SK-N-SH treated with all-trans-retinoic acid at 6 μM for 48 hours (cell line): ENCODE measurements at regions not wholly inside any gene's neighbourhood (a gene's known extent, or its start where the extent isn't known, plus 50 kb on each side); places are given as distances from the start of the nearest gene placed in this dataset.

Source experiments
- ARNTL ChIP-seq: fragments of 450-650 bp; formaldehyde crosslinking; IDR thresholded peaks from 2 replicates; pipeline ENCODE4 v1.5.0; 2020; ENCODE audit warnings: low read depth, mild to moderate bottlenecking, moderate library complexity, borderline replicate concordance
- BACH2 ChIP-seq: fragments of 250-450 bp; sonication (Bioruptor Pico); IDR thresholded peaks from 2 replicates; pipeline ENCODE4 v1.9.0; 2021; ENCODE audit warnings: mild to moderate bottlenecking, borderline replicate concordance
- RARB ChIP-seq: fragments of 250-450 bp; sonication (Bioruptor Pico); IDR thresholded peaks from 2 replicates; pipeline ENCODE4 v1.8.0; 2021; ENCODE audit warnings: mild to moderate bottlenecking, moderate library complexity
- SNAI2 ChIP-seq: fragments of 250-450 bp; sonication (Bioruptor Pico); IDR thresholded peaks from 2 replicates; pipeline ENCODE4 v1.5.0; 2020; ENCODE audit warnings: mild to moderate bottlenecking, moderate library complexity
- TOX ChIP-seq: fragments of 250-450 bp; sonication (Bioruptor Pico); IDR thresholded peaks from 2 replicates; pipeline ENCODE4 v1.8.0; 2021; ENCODE audit warnings: mild to moderate bottlenecking, moderate library complexity, borderline replicate concordance
- ZNF8 ChIP-seq: fragments of 450-650 bp; formaldehyde crosslinking; IDR thresholded peaks from 2 replicates; pipeline ENCODE4 v1.5.0; 2020; ENCODE audit warnings: mild to moderate bottlenecking, moderate library complexity
- TF ChIP-seq, protein P1 (sequence below): fragments of 250-450 bp; sonication (Bioruptor Pico); IDR thresholded peaks from 2 replicates; pipeline ENCODE4 v1.5.1; 2021; ENCODE audit warnings: mild to moderate bottlenecking, moderate library complexity

DNA sequence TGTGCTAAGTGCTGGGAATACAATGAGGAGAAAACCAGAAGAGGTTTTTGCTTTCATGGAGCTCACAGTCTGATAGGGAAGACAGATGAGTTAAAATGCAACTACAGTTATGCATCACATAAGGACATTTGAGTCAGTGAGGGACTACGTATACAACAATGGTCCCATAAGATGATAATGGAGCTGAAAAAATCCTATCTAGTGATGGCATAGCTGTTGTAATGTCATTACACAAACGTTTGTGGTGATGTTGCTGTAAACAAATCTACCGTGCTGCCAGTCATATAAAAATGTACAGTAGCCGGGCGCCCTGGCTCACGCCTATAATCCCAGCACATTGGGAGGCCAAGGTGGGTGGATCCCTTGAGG, 110.1 kb upstream of the RAD23B start:
- TF ChIP-seq ZNF8 (CRISPR knock-in tag) (no peak), BACH2 (CRISPR knock-in tag) (no peak), ARNTL (CRISPR knock-in tag) (no peak), SNAI2 (no peak), TOX (no peak), RARB (CRISPR knock-in tag) (no peak)
- TF ChIP-seq, protein P1, sequence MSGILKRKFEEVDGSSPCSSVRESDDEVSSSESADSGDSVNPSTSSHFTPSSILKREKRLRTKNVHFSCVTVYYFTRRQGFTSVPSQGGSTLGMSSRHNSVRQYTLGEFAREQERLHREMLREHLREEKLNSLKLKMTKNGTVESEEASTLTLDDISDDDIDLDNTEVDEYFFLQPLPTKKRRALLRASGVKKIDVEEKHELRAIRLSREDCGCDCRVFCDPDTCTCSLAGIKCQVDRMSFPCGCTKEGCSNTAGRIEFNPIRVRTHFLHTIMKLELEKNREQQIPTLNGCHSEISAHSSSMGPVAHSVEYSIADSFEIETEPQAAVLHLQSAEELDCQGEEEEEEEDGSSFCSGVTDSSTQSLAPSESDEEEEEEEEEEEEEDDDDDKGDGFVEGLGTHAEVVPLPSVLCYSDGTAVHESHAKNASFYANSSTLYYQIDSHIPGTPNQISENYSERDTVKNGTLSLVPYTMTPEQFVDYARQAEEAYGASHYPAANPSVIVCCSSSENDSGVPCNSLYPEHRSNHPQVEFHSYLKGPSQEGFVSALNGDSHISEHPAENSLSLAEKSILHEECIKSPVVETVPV (CRISPR knock-in tag) = no peak
